ENCODE measurements at regions not wholly inside any gene's neighbourhood (a gene's known extent, or its start where the extent isn't known, plus 50 kb on each side); places are given as distances from the start of the nearest gene placed in this dataset.
"Not testable (repeated sequence)": the region's sequence is repeated elsewhere in the genome, so short reads cannot be mapped to it uniquely, and the experiment has no call there.

DNA sequence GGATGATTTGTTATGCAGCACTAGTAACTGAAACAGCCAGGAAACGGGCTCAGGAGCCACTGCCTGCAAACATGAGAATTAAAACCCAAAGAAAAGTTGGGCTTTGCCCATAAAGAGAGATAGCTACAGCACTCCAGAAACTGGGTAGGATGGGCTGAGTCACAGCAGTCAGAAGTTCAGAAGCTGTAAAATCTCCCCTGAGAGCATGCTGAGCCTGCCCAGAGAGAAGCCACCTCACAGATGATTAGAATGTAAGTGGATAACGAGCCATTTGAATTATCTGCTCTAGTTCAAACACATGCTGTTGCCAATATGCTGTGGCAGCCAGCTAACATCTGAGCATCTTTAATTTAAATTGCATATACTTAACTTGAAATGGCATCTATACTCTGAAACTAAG lies 388.1 kb upstream of the ACVR2A start:
- DNase-seq: no peak

DNA sequence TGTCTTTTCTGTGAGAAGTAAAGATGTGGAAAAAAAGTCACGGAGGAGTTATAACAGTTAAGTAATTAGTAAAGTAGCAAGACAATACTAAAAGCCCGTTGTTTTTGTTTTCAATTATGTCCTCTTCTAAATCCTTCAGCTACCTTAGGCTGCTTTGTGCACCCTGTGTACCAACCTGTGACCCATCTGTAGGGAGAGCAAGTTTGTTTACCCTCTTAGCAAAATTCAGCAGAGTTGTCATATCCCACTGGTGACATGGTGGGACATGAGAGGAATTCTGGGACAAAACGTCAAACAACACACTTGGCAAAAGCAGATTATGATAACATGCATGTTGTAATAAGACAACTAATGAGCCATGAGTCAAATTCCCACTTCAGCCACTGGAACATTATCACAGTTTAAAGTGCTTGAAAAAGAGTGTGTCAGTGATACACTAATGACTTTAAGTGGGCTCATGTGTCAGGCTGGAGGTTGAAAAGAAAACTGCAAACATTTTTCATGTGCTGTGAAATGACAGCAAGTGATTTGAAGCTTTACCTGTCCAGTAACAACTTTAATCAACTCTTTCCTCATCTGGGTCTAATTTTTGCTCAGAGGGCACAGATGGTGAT lies 392.8 kb upstream of the ACVR2A start:
- DNase-seq: no peak

DNA sequence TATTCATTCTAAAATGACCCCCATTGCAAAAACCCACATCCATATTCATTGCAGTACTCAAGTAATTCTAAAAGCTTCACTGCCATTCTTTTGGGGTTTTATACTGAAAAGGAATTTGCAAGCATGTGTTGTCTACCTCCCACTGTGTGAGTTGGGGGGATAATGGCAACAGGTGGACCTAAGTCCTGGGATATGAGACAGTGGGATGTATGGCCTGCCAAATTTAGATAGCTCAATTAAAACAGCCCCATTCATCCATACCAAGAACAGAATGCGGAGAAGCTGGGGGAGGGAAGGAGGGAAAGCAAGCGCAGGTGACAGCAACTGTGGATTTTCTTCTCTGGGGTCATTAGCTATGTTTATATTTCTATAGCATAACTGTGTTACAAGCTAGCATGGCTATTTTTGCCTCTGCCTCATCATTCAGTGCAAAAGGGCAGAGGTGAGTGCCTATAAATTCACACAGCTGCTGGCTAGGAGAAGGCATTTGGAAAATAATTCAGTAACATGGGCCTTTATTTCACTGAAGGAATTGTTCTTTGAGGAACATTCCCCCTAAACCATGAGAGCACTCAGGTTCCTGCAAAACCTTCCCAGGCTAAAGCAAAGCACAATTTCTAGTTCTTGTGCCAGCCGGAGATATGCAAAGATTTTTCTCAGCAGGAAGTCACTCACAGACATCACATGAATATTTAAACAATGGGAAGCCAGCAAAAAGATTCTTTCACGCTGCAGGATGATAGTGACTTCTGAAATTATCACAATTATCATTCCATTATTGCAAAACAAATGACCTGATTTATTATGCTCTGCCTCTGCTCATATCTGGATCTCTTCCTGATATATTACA lies 393.9 kb upstream of the ACVR2A start:
- no peak for DNase-seq

DNA sequence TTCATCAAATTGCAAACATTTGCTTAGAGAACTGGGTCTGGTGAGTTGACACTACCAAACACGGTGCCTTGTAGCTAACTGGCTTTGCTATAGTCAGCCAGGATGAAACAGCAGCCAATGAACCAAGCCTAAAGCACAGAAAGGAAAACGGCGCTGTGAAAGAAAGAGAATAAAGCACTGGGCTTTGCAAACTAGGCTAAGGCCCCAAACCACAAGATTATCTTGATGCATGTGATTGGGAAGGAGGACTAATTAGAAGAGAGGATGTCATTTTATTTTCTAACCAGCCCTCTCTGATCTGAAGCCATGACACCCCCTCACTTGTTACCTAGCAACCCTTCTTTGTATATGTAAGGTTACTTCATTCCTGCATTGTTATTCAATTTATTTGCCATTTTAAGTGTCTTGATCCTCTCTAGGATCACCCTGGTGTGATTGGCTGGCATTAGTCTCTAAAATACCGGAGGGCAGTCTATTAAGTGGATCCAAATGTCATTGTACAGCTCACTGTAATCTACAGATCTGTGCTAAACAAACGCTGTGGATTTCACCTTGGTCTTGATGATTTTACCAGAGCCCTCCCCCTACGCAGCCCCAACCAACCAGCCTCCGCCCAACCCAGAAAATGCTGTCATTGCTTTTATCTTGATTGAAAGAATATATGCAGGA lies 395.4 kb upstream of the ACVR2A start:
- peak; percentile 15 to 68 for DNase-seq

DNA sequence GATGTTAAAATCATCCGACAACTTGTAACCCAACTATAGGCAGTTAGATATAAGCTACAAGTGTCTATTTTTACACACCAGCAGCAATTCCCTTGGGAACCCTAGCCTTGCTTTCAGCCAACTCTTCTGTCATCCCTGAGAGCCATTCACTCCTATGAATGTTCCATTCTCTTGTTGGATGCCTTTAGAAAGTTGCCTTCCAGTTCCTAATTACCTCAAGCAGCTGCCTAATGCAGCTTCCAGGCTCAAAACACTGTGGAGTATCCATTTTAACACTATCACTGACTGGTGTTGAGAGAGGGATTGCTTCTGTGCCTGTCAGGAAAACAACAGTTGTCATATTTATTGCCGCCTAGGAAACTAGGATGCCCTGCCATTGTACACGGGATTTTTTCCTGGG lies 402.0 kb upstream of the ACVR2A start:
- DNase-seq: no peak

DNA sequence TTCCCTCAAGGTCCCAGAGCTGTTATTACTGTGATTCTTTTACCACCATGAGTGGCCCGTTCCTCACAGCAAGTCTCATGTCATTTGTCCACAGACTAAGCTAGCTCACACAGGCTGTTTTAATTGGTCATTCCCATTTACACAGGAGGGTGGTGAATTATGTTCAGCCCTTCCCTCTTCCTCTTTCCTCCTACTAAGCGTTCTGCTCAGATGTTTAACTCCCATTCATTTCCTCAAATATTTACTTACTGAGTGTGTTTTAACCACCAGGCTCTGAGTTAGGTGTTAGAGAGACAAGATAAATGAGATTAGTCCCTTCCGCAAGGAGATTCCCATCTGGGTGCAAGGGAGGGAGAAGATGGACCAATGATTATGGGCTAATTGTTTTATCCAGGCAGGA lies 403.6 kb upstream of the ACVR2A start:
- DNase-seq: no peak

DNA sequence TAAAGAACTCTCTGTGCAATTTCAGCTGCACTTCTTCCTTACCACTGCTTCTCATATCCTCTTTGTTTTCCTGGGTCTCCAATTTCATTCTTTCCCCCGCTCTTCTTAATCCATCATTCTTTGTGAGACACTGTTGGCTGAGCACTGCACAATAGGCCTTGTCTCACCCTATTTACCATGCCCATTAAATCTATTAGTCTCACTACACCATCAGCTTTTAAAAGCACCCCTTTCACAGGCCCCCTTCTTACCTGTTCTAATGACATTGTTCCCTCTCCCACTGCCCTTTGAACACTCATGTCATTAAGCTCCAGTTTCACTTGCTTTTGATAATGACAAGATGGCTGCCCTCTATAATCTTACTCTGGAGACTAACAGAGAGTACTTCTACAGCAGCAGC lies 404.1 kb upstream of the ACVR2A start:
- no peak for DNase-seq

DNA sequence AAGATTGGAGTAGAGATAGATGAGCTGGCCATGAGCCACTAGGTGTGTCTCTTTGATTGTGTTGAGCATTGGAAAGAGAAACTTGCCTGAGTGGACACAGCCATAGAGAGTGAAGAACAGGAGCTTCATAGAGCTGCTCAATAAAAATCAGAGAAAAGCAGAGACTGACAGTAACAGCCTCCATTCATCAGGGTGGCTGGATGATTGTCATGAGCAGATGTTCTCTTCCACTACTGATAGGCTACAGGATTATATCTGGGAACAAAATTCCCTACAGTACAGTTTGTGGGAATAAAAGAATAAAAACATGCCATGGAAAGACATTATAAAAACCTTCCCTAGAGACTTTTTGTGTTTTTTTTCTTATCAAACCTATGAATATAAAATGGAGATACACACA lies 404.8 kb upstream of the ACVR2A start:
- no peak for DNase-seq

DNA sequence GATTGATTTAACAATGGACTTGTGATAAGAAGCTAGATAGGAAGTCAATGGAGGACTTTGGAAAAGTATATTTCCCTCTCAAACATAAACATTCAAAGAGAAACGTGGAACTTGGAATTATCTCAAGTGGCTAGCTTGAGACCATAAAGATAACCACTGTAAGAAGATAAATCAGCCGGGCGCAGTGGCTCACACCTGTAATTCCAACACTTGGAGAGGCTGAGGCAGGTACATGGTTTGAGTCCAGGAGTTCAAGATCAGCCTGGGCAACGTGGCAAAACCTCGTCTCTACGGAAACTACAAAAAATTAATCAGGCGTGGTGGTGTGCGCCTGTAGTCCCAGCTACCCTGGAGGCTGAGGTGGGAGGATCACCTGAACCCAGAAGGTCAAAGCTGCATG lies 405.9 kb upstream of the ACVR2A start:
- DNase-seq: no peak

DNA sequence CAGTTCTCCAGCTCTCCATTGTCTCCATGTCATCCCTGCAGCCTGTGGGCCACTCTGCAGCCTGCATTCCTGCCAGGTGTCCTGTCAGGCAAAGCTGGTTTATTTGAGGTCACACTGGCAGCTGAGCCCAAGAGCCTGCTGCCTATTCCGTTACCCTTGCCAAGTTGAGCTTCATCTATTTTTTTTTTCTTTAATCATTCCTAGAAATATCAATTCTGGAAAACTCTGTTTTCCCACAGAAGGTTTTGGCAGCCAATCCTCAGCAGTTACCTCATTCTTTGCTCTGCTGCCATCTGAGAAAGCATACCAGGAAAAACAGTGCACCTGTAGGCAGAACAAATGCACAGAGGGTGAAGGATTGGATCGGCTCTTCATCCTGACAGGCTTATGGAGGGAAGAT lies 411.0 kb upstream of the ACVR2A start:
- DNase-seq: no peak

DNA sequence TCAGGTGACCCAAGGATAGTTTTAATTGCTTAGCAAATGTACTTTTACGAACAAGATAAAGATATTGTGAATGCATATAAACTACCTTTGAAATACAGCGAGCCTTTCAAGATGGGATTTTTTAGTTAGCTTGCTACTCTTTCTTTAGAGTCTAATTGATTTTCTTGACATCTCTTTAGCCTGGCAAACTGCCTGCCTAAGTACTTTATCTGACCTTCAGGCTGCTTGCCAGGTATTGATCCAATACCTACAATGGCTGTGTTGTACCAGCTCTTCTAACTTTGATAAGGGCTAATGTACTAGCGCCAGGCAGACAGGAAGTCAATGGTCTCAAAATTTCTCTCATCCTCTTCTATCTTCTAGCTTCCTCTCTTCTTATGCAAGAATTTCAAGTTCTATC lies 414.4 kb upstream of the ACVR2A start:
- no peak for DNase-seq

DNA sequence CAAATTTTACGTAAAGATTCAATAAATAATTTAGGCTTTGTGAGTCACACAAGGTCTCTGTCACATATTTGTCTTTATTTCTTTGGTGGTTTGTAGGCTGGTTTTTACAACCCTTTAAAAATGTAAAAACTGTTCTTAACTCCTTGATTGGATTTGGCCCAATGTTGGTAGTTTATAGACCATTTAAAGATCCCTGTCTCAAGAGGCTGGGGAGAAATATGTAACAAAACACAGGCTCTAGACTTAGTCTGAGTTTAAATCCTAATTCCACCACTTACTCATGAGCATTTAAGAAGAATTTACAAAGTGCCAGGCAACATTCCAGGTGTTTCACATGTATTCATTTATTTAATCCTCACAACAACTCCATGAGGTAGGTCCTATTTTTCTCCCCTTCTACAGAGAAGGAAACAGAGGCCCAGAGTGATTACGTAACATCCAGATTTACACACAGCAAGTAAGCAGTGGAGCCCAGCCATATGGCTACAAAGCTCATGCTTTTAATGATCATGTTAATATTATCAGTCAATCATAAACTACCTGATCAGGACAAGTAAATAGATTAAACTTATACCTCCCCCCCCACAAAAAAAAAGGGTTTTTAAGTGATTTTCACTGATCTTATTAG lies 416.6 kb upstream of the ACVR2A start:
- DNase-seq: no peak

DNA sequence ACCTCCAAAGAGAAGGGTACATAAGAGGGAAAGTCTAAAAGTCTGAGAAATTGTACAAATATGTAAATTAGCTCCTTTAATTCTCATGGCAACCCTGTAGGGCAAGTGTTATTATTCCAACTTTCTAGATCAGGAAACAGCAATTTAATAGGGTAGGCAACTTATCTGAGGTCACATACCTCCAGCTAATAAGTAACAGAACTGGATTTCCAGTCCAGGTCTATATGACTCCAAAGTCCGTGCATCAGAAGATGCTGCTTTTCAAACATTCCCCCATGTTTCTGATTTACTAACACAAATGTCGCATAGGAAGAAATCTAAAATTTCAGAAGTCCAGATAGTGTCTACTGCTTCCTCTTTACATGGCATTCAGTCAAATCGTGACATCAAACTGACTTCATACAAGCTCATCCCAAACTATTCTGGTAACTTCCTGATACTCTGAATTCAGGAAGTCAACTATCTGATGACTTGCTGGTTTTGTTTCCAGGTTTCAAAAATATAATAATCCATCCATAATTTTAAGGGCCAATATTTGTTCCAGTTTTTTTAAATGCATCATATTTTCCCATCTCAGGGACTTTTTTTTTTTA lies 419.3 kb upstream of the ACVR2A start:
- DNase-seq: no peak

DNA sequence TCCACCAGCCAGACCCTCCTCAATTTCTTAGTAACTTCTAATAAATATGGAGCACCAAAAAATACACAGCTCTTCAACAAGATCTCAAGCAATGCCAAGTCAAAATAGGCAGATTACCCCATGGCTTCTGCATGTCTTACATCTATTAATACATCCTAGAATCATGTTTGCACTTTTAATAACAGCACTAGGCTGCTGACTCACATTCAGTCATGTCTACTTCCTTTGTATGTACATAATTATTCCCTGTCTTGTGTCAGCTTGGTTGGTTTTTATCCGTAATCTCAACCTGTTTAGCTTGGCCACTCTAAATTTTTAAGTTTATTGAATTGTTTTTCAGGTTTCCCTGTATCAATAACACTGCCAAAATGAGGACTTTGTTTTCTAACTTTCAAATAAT lies 420.1 kb upstream of the ACVR2A start:
- DNase-seq: no peak

DNA sequence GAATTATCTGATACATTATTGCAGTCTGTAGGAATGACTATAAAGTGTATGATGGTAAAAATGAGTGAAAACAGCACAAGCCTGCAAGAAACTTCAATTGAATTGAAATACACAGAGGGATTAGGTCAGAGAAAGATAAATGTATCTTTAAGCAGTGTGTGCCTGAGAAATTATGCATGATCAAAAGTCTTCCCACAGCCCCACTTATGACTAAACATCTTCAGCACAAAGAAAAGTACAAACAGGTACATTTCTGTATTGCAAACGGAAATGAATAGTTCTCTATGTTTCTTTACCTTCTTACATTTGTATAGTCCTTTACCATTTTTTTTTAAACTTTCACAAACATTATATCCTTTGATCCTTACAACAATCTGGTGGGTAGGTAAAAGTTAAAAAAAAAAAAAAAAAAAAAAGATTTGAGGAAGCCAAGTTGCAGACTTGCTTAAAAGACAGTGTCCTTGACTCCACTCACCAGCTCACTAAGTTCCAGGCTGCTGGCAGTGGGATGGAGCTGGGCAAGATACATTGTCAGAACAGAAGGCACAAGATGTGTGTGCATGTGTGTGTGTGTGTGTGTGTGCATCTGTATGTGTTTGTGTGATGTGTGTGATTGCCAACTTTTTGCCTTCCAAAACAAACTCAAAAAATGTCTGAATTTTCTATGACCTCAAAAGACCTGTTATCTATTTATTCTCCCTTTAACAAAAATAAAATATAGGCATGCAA lies 423.7 kb upstream of the ACVR2A start:
- no peak for DNase-seq

DNA sequence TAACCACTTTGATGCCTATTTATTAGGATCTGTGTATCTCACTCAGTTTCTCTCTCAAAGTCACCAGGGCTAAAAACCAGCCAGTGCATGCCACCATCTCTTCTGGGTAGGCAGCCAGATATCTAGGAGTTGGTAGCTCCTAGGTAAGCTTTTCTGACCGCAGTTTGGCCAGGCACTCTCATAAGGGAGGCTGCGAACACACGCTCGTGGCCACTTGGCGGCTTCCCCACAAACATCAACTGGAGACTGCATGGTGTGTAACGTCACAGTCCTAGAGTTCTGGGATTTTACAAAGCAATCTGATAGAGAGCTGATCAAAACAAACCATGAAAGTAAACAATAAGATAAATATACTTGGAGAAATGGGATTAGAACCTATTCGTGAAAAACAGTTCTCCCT lies 424.3 kb upstream of the ACVR2A start:
- no peak for DNase-seq

DNA sequence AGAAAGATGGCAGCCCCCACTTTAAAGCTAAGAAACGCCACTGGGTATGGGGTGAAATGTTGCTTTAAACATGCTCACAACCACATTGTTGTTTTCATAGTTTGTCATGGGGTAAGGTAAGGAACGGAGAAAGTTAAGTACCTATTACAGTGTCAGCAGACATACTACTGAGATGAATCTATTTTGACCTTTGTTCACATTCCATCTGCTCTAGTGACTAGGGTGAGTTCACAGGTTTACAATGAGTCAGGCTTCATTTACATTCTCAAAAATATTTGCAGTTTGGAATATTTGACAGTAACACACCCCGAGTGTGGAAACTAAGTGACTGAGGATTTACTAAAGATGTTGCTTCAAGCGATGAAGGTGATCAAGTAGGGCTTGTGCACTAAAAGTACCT lies 428.7 kb upstream of the ACVR2A start:
- DNase-seq: no peak

DNA sequence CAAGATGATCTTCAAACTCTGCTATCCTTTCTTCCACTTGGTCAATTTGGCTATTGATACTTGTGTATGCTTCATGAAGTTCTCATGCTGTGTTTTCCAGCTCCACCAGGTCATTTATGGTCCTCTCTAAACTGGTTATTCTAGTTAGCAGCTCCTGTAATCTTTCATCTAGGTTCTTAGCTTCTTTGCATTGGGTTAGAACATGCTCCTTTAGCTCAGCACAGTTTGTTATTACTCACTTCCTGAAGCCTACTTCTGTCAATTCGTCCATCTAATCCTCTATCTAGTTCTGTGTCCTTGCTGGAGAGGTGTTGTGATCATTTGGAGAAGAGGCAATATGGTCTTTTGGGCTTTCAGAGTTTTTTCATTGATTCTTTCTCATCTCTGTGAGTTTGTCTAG lies 430.2 kb upstream of the ACVR2A start:
- not testable (repeated sequence) for DNase-seq

DNA sequence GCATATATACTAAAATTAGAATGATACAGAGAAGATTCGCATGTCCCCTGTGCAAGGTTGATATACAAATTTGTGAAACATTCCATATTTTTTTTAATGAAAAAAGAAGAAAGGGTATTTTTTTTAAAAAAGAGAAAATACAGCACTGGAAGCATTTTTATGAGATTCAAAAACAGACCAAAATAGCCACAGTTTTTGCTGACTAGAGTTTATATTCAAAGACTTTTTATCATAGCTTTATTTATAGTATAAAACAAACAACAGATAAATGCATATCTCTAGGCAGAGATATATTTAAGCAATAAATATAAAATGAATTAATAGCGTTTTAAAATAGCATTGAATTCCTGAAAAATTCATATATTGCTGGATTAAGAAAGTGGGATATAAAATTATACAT lies 436.5 kb upstream of the ACVR2A start:
- no peak for DNase-seq

DNA sequence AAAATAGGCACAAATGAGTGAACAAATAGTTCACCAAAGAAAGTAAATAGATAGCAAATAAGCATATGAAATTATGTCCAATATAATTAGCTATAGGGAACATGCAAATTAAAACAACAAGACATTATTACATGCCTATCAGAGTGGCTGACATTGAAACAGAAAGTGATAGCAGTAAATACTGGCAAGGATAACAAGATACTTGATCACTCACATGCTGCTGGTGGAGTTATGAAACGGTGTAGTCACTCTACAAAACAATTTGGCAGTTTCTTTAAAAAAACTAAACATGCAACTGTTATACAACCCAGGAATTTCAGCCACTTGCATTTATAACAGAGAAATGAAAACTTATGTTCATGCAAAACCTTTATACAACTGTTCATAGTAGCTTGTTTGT lies 439.2 kb upstream of the ACVR2A start:
- DNase-seq: peak in 1 of 2 donors; percentile 9

DNA sequence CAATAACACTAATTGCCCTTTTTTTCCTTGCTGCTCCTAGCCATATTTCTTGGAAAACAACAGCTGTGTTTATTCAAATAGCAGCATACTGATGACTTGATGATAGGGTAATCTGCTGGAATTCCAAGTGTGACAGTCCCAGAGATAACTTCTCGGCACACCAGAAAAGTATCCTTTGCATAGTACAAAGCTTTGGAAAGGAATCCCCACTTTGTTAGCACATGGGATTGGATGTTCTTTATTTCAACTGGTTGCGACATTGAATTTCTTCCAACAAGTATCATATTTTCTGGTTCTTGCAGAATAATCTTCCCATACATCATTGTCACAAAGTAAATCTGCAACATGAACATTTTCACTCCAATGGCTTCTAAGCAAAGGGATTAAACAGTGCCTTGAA lies 445.8 kb upstream of the ACVR2A start:
- no peak for DNase-seq

DNA sequence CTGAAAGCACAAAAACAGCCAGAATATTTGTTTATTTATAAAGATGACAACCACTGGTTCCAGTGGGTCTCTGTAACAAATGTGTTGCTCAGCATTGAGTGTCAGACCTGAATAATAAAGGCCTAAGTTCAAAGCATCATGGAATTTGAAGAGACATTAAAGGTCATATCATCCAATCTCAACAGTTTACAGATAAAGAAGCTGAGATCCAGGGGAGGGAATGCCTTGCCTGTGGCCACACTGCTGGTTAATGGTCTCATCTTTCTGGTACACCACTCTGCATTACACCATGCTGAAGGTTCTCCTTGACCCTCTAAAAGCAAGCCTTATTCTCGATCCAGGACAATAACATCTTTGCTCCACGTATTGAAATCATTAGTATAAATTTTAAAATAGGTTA lies 446.5 kb upstream of the ACVR2A start:
- DNase-seq: no peak

DNA sequence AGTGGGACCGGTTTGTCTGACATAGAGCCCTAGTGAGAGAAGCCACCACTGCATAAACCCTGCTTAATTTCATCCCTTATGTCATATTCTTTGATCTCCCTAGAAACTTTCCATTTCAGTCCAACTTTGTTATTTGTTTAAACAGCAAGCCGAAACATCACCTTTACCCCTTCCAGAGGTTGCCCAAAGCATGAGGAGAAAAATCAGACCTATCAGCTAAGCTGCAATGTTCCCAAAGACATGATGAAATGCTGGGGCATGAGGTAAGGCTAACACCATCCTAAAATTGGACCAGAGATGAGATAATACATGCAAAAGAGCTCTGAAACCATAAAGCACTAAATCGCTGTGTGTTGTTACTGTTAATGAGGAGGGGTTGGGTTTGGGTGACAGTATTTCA lies 447.9 kb upstream of the ACVR2A start:
- DNase-seq: no peak
